SU-DHL-6 (cell line): ENCODE measurements at regions not wholly inside any gene's neighbourhood (a gene's known extent, or its start where the extent isn't known, plus 50 kb on each side); places are given as distances from the start of the nearest gene placed in this dataset.

Experiments
- EZH2phosphoT487 ChIP-seq: fragments of 200-600 bp; sonication (generic), shearing (Covaris generic); conservative IDR thresholded peaks from 2 replicates; pipeline ENCODE4 v1.6.1; 2018; ENCODE audit warnings: mild to moderate bottlenecking, antibody characterized with exemption, low read length, moderate library complexity, mixed read lengths
- TF ChIP-seq, protein P1 (sequence below): fragments of 200-600 bp; sonication (generic); IDR thresholded peaks from one replicate; pipeline ENCODE4 v1.5.1; 2017; ENCODE audit warnings: antibody characterized with exemption, mild to moderate bottlenecking, low read length, moderate library complexity; ENCODE audit not compliant: insufficient read depth, poor library complexity, severe bottlenecking

DNA sequence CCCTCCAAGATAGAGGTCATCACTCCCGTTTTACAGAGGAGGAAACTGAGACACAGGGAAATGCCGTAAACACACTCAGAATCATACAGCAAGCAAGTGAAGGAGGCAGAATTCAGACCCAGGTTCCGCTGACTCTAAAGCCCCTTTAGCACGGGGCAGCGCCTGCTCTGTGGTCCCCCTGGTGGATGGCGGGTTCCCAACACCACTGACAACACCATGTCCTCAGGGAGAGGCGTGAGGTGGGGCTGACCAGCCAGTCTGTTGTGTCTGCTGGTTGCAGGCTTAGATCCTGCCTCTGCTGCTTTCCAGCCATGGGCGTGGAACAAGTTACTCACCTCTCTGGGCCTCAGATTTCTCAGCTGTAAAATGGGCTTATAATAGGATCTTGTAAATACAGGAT lies 617.3 kb downstream of the MATN1 start:
- TF ChIP-seq EZH2phosphoT487, result no peak
- TF ChIP-seq, protein P1, sequence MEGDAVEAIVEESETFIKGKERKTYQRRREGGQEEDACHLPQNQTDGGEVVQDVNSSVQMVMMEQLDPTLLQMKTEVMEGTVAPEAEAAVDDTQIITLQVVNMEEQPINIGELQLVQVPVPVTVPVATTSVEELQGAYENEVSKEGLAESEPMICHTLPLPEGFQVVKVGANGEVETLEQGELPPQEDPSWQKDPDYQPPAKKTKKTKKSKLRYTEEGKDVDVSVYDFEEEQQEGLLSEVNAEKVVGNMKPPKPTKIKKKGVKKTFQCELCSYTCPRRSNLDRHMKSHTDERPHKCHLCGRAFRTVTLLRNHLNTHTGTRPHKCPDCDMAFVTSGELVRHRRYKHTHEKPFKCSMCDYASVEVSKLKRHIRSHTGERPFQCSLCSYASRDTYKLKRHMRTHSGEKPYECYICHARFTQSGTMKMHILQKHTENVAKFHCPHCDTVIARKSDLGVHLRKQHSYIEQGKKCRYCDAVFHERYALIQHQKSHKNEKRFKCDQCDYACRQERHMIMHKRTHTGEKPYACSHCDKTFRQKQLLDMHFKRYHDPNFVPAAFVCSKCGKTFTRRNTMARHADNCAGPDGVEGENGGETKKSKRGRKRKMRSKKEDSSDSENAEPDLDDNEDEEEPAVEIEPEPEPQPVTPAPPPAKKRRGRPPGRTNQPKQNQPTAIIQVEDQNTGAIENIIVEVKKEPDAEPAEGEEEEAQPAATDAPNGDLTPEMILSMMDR, result peak; percentile 26
